Peyer's patch (tissue), 4 donors: ENCODE measurements at regions not wholly inside any gene's neighbourhood (a gene's known extent, or its start where the extent isn't known, plus 50 kb on each side); places are given as distances from the start of the nearest gene placed in this dataset.

Experiments used
- POLR2A ChIP-seq, 2 donors: fragments of 450-650 bp; IDR thresholded peaks; one replicate each; pipeline ENCODE4 v1.5.1; 2017; ENCODE audit warnings: antibody characterized with exemption in 2 of 2, mild to moderate bottlenecking in 2 of 2, moderate library complexity in 2 of 2
- TF ChIP-seq, protein P1 (sequence below), 6 experiments: fragments of 450-650 bp in 4 of 6; fragments of 200-600 bp in 2 of 6; sonication (generic) in 1 of 6; IDR thresholded peaks; one replicate each; pipeline ENCODE4 v1.5.1; 2017 to 2019; ENCODE audit warnings: antibody characterized with exemption in 6 of 6, mild to moderate bottlenecking in 3 of 6, moderate library complexity in 1 of 6

- TF ChIP-seq, protein P1, sequence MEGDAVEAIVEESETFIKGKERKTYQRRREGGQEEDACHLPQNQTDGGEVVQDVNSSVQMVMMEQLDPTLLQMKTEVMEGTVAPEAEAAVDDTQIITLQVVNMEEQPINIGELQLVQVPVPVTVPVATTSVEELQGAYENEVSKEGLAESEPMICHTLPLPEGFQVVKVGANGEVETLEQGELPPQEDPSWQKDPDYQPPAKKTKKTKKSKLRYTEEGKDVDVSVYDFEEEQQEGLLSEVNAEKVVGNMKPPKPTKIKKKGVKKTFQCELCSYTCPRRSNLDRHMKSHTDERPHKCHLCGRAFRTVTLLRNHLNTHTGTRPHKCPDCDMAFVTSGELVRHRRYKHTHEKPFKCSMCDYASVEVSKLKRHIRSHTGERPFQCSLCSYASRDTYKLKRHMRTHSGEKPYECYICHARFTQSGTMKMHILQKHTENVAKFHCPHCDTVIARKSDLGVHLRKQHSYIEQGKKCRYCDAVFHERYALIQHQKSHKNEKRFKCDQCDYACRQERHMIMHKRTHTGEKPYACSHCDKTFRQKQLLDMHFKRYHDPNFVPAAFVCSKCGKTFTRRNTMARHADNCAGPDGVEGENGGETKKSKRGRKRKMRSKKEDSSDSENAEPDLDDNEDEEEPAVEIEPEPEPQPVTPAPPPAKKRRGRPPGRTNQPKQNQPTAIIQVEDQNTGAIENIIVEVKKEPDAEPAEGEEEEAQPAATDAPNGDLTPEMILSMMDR (IDR thresholded peaks at IDR 0.05): no peak
- no peak for TF ChIP-seq POLR2A (IDR thresholded peaks at IDR 0.05)
These were observed 58.5 kb upstream of the C1orf87 start for GRCh38 chr1:60132108-60132507.
